Sigmoid colon (tissue), 6 donors: ENCODE measurements at regions not wholly inside any gene's neighbourhood (a gene's known extent, or its start where the extent isn't known, plus 50 kb on each side); places are given as distances from the start of the nearest gene placed in this dataset.

Experiments used
- DNase-seq: peaks from one replicate; pipeline ENCODE4 v3.0.0-alpha.2; 2019
- H3K27ac ChIP-seq, 4 donors: fragments of 200-600 bp; sonication (generic); one replicate each; pipeline ENCODE4 v1.5.1; 2016 to 2019; ENCODE audit warnings: mild to moderate bottlenecking in 1 of 4
- H3K27me3 ChIP-seq, 3 donors: fragments of 200-600 bp; sonication (generic); one replicate each; pipeline ENCODE4 v1.5.1; 2019; ENCODE audit warnings: mild to moderate bottlenecking in 1 of 3
- H3K36me3 ChIP-seq, 4 donors: fragments of 200-600 bp; sonication (generic); one replicate each; pipeline ENCODE4 v1.5.1; 2016 to 2019
- H3K4me1 ChIP-seq, 4 donors: fragments of 200-600 bp; sonication (generic); one replicate each; pipeline ENCODE4 v1.5.1; 2017 to 2019
- H3K4me3 ChIP-seq, 4 donors: fragments of 200-600 bp; sonication (generic); one replicate each; pipeline ENCODE4 v1.5.1; 2017 to 2019; ENCODE audit warnings: mild to moderate bottlenecking in 2 of 4, moderate library complexity in 1 of 4
- H3K9me3 ChIP-seq, 4 donors: fragments of 200-600 bp in 3 of 4; sonication (generic) in 3 of 4; one replicate each; pipeline versions ENCODE4 v1.5.1 to v1.6.1; 2013 to 2019
- CTCF ChIP-seq, 4 experiments: fragments of 450-650 bp in 3 of 4; fragments of 200-600 bp in 1 of 4; IDR thresholded peaks; one replicate each; pipeline ENCODE4 v1.5.1; 2016 to 2019; ENCODE audit warnings: antibody characterized with exemption in 4 of 4, mild to moderate bottlenecking in 3 of 4, moderate library complexity in 2 of 4
- EP300 ChIP-seq, 4 donors: sonication (generic); formaldehyde crosslinking; IDR thresholded peaks; one replicate each; pipeline ENCODE4 v1.6.1; 2017; ENCODE audit warnings: antibody characterized with exemption in 4 of 4
- POLR2A ChIP-seq, 2 donors: fragments of 450-650 bp; IDR thresholded peaks; one replicate each; pipeline ENCODE4 v1.6.1; 2016; ENCODE audit warnings: antibody characterized with exemption in 2 of 2, mild to moderate bottlenecking in 2 of 2, moderate library complexity in 2 of 2
- POLR2AphosphoS5 ChIP-seq, 4 donors: sonication (generic); formaldehyde crosslinking; IDR thresholded peaks; one replicate each; pipeline ENCODE4 v1.6.1; 2017; ENCODE audit warnings: antibody characterized with exemption in 4 of 4
- WGBS, 2 donors: extraction: QIAGEN DNeasy Blood & Tissue Kit; methylation state at CpG; one replicate each; pipeline ENCODE4 v1.1.7; 2013; 5-methylcytosine and 5-hydroxymethylcytosine counted together
- intact Hi-C: fragments of 100-400 bp; cut with DNase I; formaldehyde crosslinking; loops from one replicate; pipeline ENCODE4 v1.15.1; 2023
- donor health status: healthy with polysubstance abuse.
- donor health status: healthy.

GRCh38 chr2:172193331-172194089 lies 90.8 kb upstream of the DLX2 start:
- Histone ChIP-seq H3K4me3 (no peak overlapping the region), H3K36me3 (no peaks in the 10 kb centered on the region), H3K4me1 (no peaks in the 10 kb centered on the region), H3K9me3 (peaks cover 0 to 9% (median 5%) of the 10 kb centered on the region in 4 donors), H3K27me3 (no peaks in the 10 kb centered on the region), H3K27ac (no peak overlapping the region)
- 94 to 96% methylated on average over 6 of the region's 6 CpGs for WGBS, 2 donors
- no peak for TF ChIP-seq EP300 (IDR thresholded peaks at IDR 0.05)
- no peak for TF ChIP-seq POLR2A (IDR thresholded peaks at IDR 0.05)
- no peak for TF ChIP-seq POLR2AphosphoS5 (IDR thresholded peaks at IDR 0.05)
- no peak for TF ChIP-seq CTCF (IDR thresholded peaks at IDR 0.05)
- intact Hi-C loops, result no loop called here
- DNase-seq, result no peak

- WGBS, 2 donors, result 55 to 81% methylated on average over 6 of the region's 6 CpGs
- no peak for TF ChIP-seq EP300 (IDR thresholded peaks at IDR 0.05)
- no peak for TF ChIP-seq CTCF (IDR thresholded peaks at IDR 0.05)
- no peak for TF ChIP-seq POLR2AphosphoS5 (IDR thresholded peaks at IDR 0.05)
- Histone ChIP-seq H3K4me1 (no peaks in the 10 kb centered on the region), H3K9me3 (peaks cover 0 to 11% (median 7%) of the 10 kb centered on the region in 4 donors), H3K27ac (no peak overlapping the region), H3K36me3 (no peaks in the 10 kb centered on the region), H3K4me3 (no peak overlapping the region), H3K27me3 (no peaks in the 10 kb centered on the region)
- intact Hi-C loops, result no loop called here
- no peak for DNase-seq
Measured at GRCh38 chr2:172195836-172196376, 93.2 kb upstream of the DLX2 start.

- WGBS, 2 donors, result 63 to 66% methylated on average over 17 of the region's 17 CpGs
- no peak for DNase-seq
Measured at GRCh38 chr2:172196768-172197431, 94.2 kb upstream of the DLX2 start.

GRCh38 chr2:172198361-172198760 lies 95.7 kb upstream of the DLX2 start:
- Histone ChIP-seq H3K4me1 (no peaks in the 10 kb centered on the region), H3K36me3 (no peaks in the 10 kb centered on the region), H3K27ac (no peak overlapping the region), H3K27me3 (no peaks in the 10 kb centered on the region), H3K9me3 (peaks cover 0 to 9% (median 6%) of the 10 kb centered on the region in 4 donors), H3K4me3 (no peak overlapping the region)
- DNase-seq, result no peak
- intact Hi-C loops, result no loop called here
- 89 to 94% methylated on average over 4 of the region's 4 CpGs for WGBS, 2 donors
- no peak for TF ChIP-seq CTCF (IDR thresholded peaks at IDR 0.05)
- no peak for TF ChIP-seq EP300 (IDR thresholded peaks at IDR 0.05)
- TF ChIP-seq POLR2A (IDR thresholded peaks at IDR 0.05), result no peak
- no peak for TF ChIP-seq POLR2AphosphoS5 (IDR thresholded peaks at IDR 0.05)

More at GRCh38 chr2:172196768-172197431, 94.2 kb upstream of the DLX2 start:
- Histone ChIP-seq H3K4me1 (no peaks in the 10 kb centered on the region), H3K4me3 (no peak overlapping the region), H3K27me3 (no peaks in the 10 kb centered on the region), H3K36me3 (no peaks in the 10 kb centered on the region), H3K27ac (no peak overlapping the region), H3K9me3 (peaks cover 0 to 11% (median 7%) of the 10 kb centered on the region in 4 donors)
- intact Hi-C loops, result no loop called here
- no peak for TF ChIP-seq EP300 (IDR thresholded peaks at IDR 0.05)
- TF ChIP-seq POLR2A (IDR thresholded peaks at IDR 0.05), result no peak
- TF ChIP-seq CTCF (IDR thresholded peaks at IDR 0.05), result no peak
- TF ChIP-seq POLR2AphosphoS5 (IDR thresholded peaks at IDR 0.05), result no peak
